GM12874 (cell line): ENCODE measurements at regions not wholly inside any gene's neighbourhood (a gene's known extent, or its start where the extent isn't known, plus 50 kb on each side); places are given as distances from the start of the nearest gene placed in this dataset.

Source experiments
- TF ChIP-seq, protein P1 (sequence below): IDR thresholded peaks from 2 replicates; pipeline ENCODE4 v1.5.1; 2011; ENCODE audit warnings: low read depth, mild to moderate bottlenecking, control low read depth, low read length, moderate library complexity; ENCODE audit not compliant: insufficient read depth

DNA sequence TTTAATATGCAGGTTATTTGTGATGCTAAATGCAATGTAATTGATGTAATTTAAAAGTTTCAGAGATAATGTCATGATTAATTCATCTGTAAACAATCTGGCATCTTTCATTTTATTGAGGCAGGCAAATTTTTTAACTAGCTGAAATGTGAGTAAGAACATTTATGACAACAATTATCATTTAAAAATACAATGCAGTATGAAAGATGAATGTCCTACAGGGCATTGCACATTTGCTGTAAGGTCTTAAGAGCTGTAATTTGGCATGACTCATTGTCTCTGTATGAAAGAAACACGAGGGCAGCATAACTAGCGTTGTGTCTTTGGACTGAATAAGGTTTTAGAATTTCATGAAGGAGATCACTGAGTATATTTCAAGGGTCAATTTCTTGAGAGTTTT lies 642.8 kb downstream of the PLA2G4A start:
- TF ChIP-seq, protein P1, sequence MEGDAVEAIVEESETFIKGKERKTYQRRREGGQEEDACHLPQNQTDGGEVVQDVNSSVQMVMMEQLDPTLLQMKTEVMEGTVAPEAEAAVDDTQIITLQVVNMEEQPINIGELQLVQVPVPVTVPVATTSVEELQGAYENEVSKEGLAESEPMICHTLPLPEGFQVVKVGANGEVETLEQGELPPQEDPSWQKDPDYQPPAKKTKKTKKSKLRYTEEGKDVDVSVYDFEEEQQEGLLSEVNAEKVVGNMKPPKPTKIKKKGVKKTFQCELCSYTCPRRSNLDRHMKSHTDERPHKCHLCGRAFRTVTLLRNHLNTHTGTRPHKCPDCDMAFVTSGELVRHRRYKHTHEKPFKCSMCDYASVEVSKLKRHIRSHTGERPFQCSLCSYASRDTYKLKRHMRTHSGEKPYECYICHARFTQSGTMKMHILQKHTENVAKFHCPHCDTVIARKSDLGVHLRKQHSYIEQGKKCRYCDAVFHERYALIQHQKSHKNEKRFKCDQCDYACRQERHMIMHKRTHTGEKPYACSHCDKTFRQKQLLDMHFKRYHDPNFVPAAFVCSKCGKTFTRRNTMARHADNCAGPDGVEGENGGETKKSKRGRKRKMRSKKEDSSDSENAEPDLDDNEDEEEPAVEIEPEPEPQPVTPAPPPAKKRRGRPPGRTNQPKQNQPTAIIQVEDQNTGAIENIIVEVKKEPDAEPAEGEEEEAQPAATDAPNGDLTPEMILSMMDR, result no peak

DNA sequence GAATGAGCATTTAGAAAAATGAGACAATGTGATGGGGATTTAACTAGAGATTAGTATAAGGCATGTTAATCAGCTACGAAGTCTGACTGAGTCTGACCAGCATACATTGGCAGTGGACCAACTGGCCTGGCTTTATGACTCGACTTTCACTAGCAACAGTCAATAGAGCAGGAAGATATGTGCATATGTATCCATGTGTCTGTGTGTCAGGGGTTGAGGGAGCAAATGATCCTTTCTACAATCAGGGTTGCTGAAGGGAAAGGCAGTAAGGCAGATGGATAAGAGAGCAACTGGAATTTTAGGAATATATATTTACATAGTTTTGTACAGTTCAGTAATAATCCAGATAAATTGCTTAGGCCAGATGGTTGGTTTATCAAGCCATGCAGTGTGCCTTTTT lies 645.6 kb downstream of the PLA2G4A start:
- TF ChIP-seq, protein P1, result no peak

DNA sequence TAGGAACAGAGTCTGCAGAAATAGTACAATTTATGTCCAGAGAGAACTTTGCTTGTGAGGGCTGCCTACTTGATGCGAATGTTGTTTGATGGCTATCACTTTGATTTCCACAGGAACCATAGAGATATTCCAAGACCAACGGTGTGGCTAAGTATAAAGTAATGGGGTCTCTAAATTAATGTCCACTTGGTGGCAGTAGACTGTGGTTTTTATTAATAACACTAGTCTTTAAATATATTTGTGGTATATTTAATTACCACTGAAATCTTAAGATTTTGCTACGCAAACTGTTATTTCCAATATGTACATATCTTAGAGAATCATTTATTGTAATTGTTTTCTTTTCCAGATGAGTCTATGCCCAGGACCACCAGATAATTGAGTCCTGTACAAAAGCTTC lies 647.9 kb downstream of the PLA2G4A start:
- TF ChIP-seq, protein P1, result no peak

GRCh38 chr1:187477103-187477502 lies 648.4 kb downstream of the PLA2G4A start:
- TF ChIP-seq, protein P1, result no peak

GRCh38 chr1:187477535-187477934 lies 648.8 kb downstream of the PLA2G4A start:
- TF ChIP-seq, protein P1, result no peak

GRCh38 chr1:187481581-187482148 lies 652.9 kb downstream of the PLA2G4A start:
- TF ChIP-seq, protein P1, result no peak

GRCh38 chr1:187490266-187490665 lies 661.5 kb downstream of the PLA2G4A start:
- TF ChIP-seq, protein P1, result no peak

GRCh38 chr1:187491082-187491720 lies 662.5 kb downstream of the PLA2G4A start:
- TF ChIP-seq, protein P1, result no peak
